ENCODE measurements at regions not wholly inside any gene's neighbourhood (a gene's known extent, or its start where the extent isn't known, plus 50 kb on each side); places are given as distances from the start of the nearest gene placed in this dataset.

- TF ChIP-seq ZFP3 (CRISPR knock-in tag; IDR thresholded peaks at IDR 0.05) (no peak), TSHZ2 (CRISPR knock-in tag; IDR thresholded peaks at IDR 0.05) (no peak), PATZ1 (CRISPR knock-in tag; IDR thresholded peaks at IDR 0.05; ENCODE audit: borderline replicate concordance) (no peak), SNAI2 (CRISPR knock-in tag; IDR thresholded peaks at IDR 0.05) (no peak)
Measured at GRCh38 chr9:8168916-8169438, 369.4 kb upstream of the DMAC1 start.

Measured in SK-N-SH treated with all-trans-retinoic acid at 6 μM for 48 hours (cell line).